Astrocyte (in vitro differentiated cells and primary cell): ENCODE measurements at regions not wholly inside any gene's neighbourhood (a gene's known extent, or its start where the extent isn't known, plus 50 kb on each side); places are given as distances from the start of the nearest gene placed in this dataset.
"Not testable (repeated sequence)": the region's sequence is repeated elsewhere in the genome, so short reads cannot be mapped to it uniquely, and the experiment has no call there.

Experiments
- DNase-seq: peaks from one replicate; pipeline ENCODE4 v3.0.0-alpha.2; 2010; ENCODE audit warnings: low read depth
- FAIRE-seq: peaks from 2 replicates; lab custom pipeline; 2011; peaks lifted over from hg19 to GRCh38; lab: Jason Lieb, UNC
- H2AFZ ChIP-seq: 2 replicates; pipeline ENCODE4 v1.6.0; 2012; ENCODE audit warnings: low read depth, low read length, inconsistent platforms
- H3K27ac ChIP-seq: 2 replicates; pipeline ENCODE4 v1.5.1; 2011; ENCODE audit warnings: low read depth, low read length, inconsistent platforms
- H3K27me3 ChIP-seq: 2 replicates; pipeline ENCODE4 v1.6.0; 2011; ENCODE audit warnings: low read length, inconsistent platforms; ENCODE audit not compliant: insufficient read depth
- H3K36me3 ChIP-seq: 2 replicates; pipeline ENCODE4 v1.5.1; 2011; ENCODE audit warnings: low read length, inconsistent platforms; ENCODE audit not compliant: insufficient read depth
- H3K4me1 ChIP-seq: 2 replicates; pipeline ENCODE4 v1.5.1; 2011; ENCODE audit warnings: low read length, inconsistent platforms; ENCODE audit not compliant: insufficient read depth
- H3K4me2 ChIP-seq: 2 replicates; pipeline ENCODE4 v1.6.0; 2012; ENCODE audit warnings: low read length, inconsistent platforms
- H3K4me3 ChIP-seq: 2 replicates; pipeline ENCODE4 v1.5.1; 2011; ENCODE audit warnings: low read depth, mild to moderate bottlenecking, low read length, inconsistent platforms; ENCODE audit not compliant: insufficient read depth
- H3K79me2 ChIP-seq: 2 replicates; pipeline ENCODE4 v1.6.0; 2012; ENCODE audit warnings: mild to moderate bottlenecking, low read length, inconsistent platforms; ENCODE audit not compliant: insufficient read depth
- H3K9ac ChIP-seq: 2 replicates; pipeline ENCODE4 v1.6.0; 2012; ENCODE audit warnings: mild to moderate bottlenecking, low read length, inconsistent platforms
- H3K9me3 ChIP-seq: 2 replicates; pipeline ENCODE4 v1.5.1; 2012; ENCODE audit warnings: low read depth, mild to moderate bottlenecking, low read length, inconsistent platforms; ENCODE audit not compliant: insufficient read depth
- H4K20me1 ChIP-seq: 2 replicates; pipeline ENCODE4 v1.6.0; 2012; ENCODE audit warnings: low read length, inconsistent platforms; ENCODE audit not compliant: insufficient read depth
- H3K27ac Mint-ChIP-seq: one replicate; pipeline ENCODE4 v1.8.0; 2021; ENCODE audit warnings: mild to moderate bottlenecking, mixed read lengths; ENCODE audit not compliant: unreplicated experiment
- H3K27me3 Mint-ChIP-seq: one replicate; pipeline ENCODE4 v1.8.0; 2021; ENCODE audit warnings: low read depth, mixed read lengths; ENCODE audit not compliant: unreplicated experiment
- H3K36me3 Mint-ChIP-seq: one replicate; pipeline ENCODE4 v1.8.0; 2021; ENCODE audit warnings: low read depth, mixed read lengths; ENCODE audit not compliant: unreplicated experiment
- H3K4me1 Mint-ChIP-seq: one replicate; pipeline ENCODE4 v1.8.0; 2021; ENCODE audit warnings: low read depth, mixed read lengths; ENCODE audit not compliant: unreplicated experiment
- H3K4me3 Mint-ChIP-seq: one replicate; pipeline ENCODE4 v1.8.0; 2021; ENCODE audit warnings: mild to moderate bottlenecking, moderate library complexity, mixed read lengths; ENCODE audit not compliant: unreplicated experiment
- H3K9me3 Mint-ChIP-seq: one replicate; pipeline ENCODE4 v1.8.0; 2021; ENCODE audit warnings: mild to moderate bottlenecking, mixed read lengths; ENCODE audit not compliant: unreplicated experiment
- CTCF ChIP-seq: IDR thresholded peaks from 2 replicates; pipeline ENCODE4 v1.5.1; 2011; ENCODE audit warnings: low read depth, mild to moderate bottlenecking, inconsistent platforms, low read length, moderate library complexity; ENCODE audit not compliant: insufficient read depth
- EZH2 ChIP-seq: IDR thresholded peaks from 2 replicates; pipeline ENCODE4 v1.6.1; 2012; ENCODE audit warnings: mild to moderate bottlenecking, low read length, inconsistent platforms; ENCODE audit not compliant: insufficient read depth

- FAIRE-seq (no peak), DNase-seq (no peak)
- H4K20me1 ChIP-seq: no peaks in the 10 kb centered on the region
- H3K4me3 ChIP-seq: no peak overlapping the region
- no peak overlapping the region for H3K4me3 Mint-ChIP-seq
- no peaks in the 10 kb centered on the region for H3K79me2 ChIP-seq
- H3K36me3 Mint-ChIP-seq: no peaks in the 10 kb centered on the region
- no peaks in the 10 kb centered on the region for H3K4me1 ChIP-seq
- no peak overlapping the region for H3K4me2 ChIP-seq
- no peak for TF ChIP-seq EZH2
- no peak overlapping the region for H3K27ac Mint-ChIP-seq
- H3K9me3 ChIP-seq: no peaks in the 10 kb centered on the region
- H3K27me3 ChIP-seq: no peaks in the 10 kb centered on the region
- H3K4me1 Mint-ChIP-seq: peaks cover 13% of the 10 kb centered on the region
- H3K9me3 Mint-ChIP-seq: peaks cover 1% of the 10 kb centered on the region
- H3K27me3 Mint-ChIP-seq: no peaks in the 10 kb centered on the region
- no peak overlapping the region for H2AFZ ChIP-seq
- H3K9ac ChIP-seq: no peak overlapping the region
- no peaks in the 10 kb centered on the region for H3K36me3 ChIP-seq
- H3K27ac ChIP-seq: no peak overlapping the region
These were observed 614.6 kb upstream of the SMIM31 start for GRCh38 chr4:164139291-164139690.

GRCh38 chr4:164141755-164142375 lies 612.1 kb upstream of the SMIM31 start:
- H3K9me3 Mint-ChIP-seq: not testable (repeated sequence)

GRCh38 chr4:164154416-164154815 lies 599.5 kb upstream of the SMIM31 start:
- H3K79me2 ChIP-seq: no peaks in the 10 kb centered on the region
- H4K20me1 ChIP-seq: no peaks in the 10 kb centered on the region
- no peak overlapping the region for H3K4me3 ChIP-seq
- FAIRE-seq (no peak), DNase-seq (no peak)
- H3K4me1 Mint-ChIP-seq: no peaks in the 10 kb centered on the region
- TF ChIP-seq CTCF (no peak), EZH2 (no peak)
- H3K36me3 ChIP-seq: no peaks in the 10 kb centered on the region
- no peak overlapping the region for H3K27ac Mint-ChIP-seq
- H3K9me3 Mint-ChIP-seq: no peaks in the 10 kb centered on the region
- no peak overlapping the region for H3K4me3 Mint-ChIP-seq
- H2AFZ ChIP-seq: no peak overlapping the region
- no peak overlapping the region for H3K27ac ChIP-seq
- H3K36me3 Mint-ChIP-seq: no peaks in the 10 kb centered on the region
- H3K27me3 ChIP-seq: no peaks in the 10 kb centered on the region
- H3K4me2 ChIP-seq: no peak overlapping the region
- no peaks in the 10 kb centered on the region for H3K27me3 Mint-ChIP-seq
- no peak overlapping the region for H3K9ac ChIP-seq
- H3K9me3 ChIP-seq: no peaks in the 10 kb centered on the region
- no peaks in the 10 kb centered on the region for H3K4me1 ChIP-seq

More at GRCh38 chr4:164141755-164142375, 612.1 kb upstream of the SMIM31 start:
- not testable (repeated sequence) for H3K27me3 ChIP-seq, H3K9ac ChIP-seq, H3K79me2 ChIP-seq, H3K27me3 Mint-ChIP-seq, FAIRE-seq, H2AFZ ChIP-seq, H3K27ac ChIP-seq, H3K27ac Mint-ChIP-seq, H3K36me3 Mint-ChIP-seq, H4K20me1 ChIP-seq, H3K4me1 ChIP-seq, H3K9me3 ChIP-seq, H3K36me3 ChIP-seq, H3K4me3 ChIP-seq, H3K4me2 ChIP-seq, H3K4me1 Mint-ChIP-seq, DNase-seq, H3K4me3 Mint-ChIP-seq
